Naive thymus-derived CD4-positive, alpha-beta T cell (primary cell): ENCODE measurements at regions not wholly inside any gene's neighbourhood (a gene's known extent, or its start where the extent isn't known, plus 50 kb on each side); places are given as distances from the start of the nearest gene placed in this dataset.

Experiments used
- ATAC-seq: fragments of 150-1000 bp; cut with Tn5 transposase; 2 replicates; pipeline ENCODE4 v1.10.0; 2021; ENCODE audit warnings: mild to moderate bottlenecking, moderate library complexity
- CTCF ChIA-PET: fragments of 350-600 bp; sonication (Branson Sonifier 250); formaldehyde crosslinking; loops from one replicate; lab custom pipeline; 2021; ENCODE audit warnings: antibody characterized with exemption; lab: Charles Lee
- POLR2A ChIA-PET: fragments of 350-600 bp; sonication (Branson Sonifier 250); formaldehyde crosslinking; loops from one replicate; lab custom pipeline; 2021; ENCODE audit warnings: antibody characterized with exemption, inconsistent platforms; lab: Charles Lee
- DNase-seq, 9 donors: peaks; one replicate each; pipeline versions ENCODE4 v3.0.0 to v3.0.0-alpha.2; 2020 to 2022; ENCODE audit warnings: mixed read lengths in 1 of 9
- H3K27ac ChIP-seq: one replicate; pipeline ENCODE4 v1.7.0; 2013; ENCODE audit warnings: mild to moderate bottlenecking, low read depth, low read length, moderate library complexity
- H3K27me3 ChIP-seq, 2 donors: one replicate each; pipeline ENCODE4 v1.7.0; 2013; ENCODE audit warnings: low read length in 2 of 2, mild to moderate bottlenecking in 2 of 2, moderate library complexity in 2 of 2; ENCODE audit not compliant: control insufficient read depth in 2 of 2, insufficient read depth in 2 of 2
- H3K36me3 ChIP-seq, 3 experiments: 1 replicate in 2 of 3; 2 replicates in 1 of 3; pipeline ENCODE4 v1.7.0; 2013; ENCODE audit warnings: low read length in 3 of 3, mild to moderate bottlenecking in 3 of 3, moderate library complexity in 1 of 3; ENCODE audit not compliant: insufficient read depth in 3 of 3, control insufficient read depth in 2 of 3
- H3K4me1 ChIP-seq, 2 donors: one replicate each; pipeline ENCODE4 v1.7.0; 2013; ENCODE audit warnings: low read length in 2 of 2, mild to moderate bottlenecking in 2 of 2, moderate library complexity in 1 of 2; ENCODE audit not compliant: control insufficient read depth in 2 of 2, insufficient read depth in 2 of 2
- H3K4me3 ChIP-seq: 2 replicates; pipeline ENCODE4 v1.7.0; 2013; ENCODE audit warnings: mild to moderate bottlenecking, low read length
- H3K9me3 ChIP-seq, 3 experiments: 1 replicate in 2 of 3; 2 replicates in 1 of 3; pipeline ENCODE4 v1.7.0; 2013; ENCODE audit warnings: low read length in 3 of 3; ENCODE audit not compliant: control insufficient read depth in 2 of 3
- H3K27ac Mint-ChIP-seq, 9 donors: one replicate each; pipeline ENCODE4 v1.8.0; 2020 to 2022; ENCODE audit warnings: mixed read lengths in 9 of 9, mild to moderate bottlenecking in 8 of 9, moderate library complexity in 5 of 9, inconsistent platforms in 2 of 9
- H3K27me3 Mint-ChIP-seq, 5 donors: one replicate each; pipeline ENCODE4 v1.8.0; 2021 to 2022; ENCODE audit warnings: mixed read lengths in 5 of 5, mild to moderate bottlenecking in 1 of 5
- H3K36me3 Mint-ChIP-seq, 5 donors: one replicate each; pipeline ENCODE4 v1.8.0; 2020 to 2022; ENCODE audit warnings: mixed read lengths in 5 of 5, mild to moderate bottlenecking in 3 of 5, inconsistent platforms in 1 of 5
- H3K4me1 Mint-ChIP-seq, 7 donors: one replicate each; pipeline ENCODE4 v1.8.0; 2020 to 2022; ENCODE audit warnings: mixed read lengths in 7 of 7, mild to moderate bottlenecking in 3 of 7, inconsistent platforms in 1 of 7
- H3K4me3 Mint-ChIP-seq, 10 donors: one replicate each; pipeline ENCODE4 v1.8.0; 2020 to 2022; ENCODE audit warnings: mild to moderate bottlenecking in 10 of 10, mixed read lengths in 10 of 10, moderate library complexity in 6 of 10, inconsistent platforms in 2 of 10
- H3K9me3 Mint-ChIP-seq, 11 donors: one replicate each; pipeline ENCODE4 v1.8.0; 2020 to 2022; ENCODE audit warnings: mixed read lengths in 11 of 11, mild to moderate bottlenecking in 4 of 11, inconsistent platforms in 1 of 11, moderate library complexity in 1 of 11
- intact Hi-C, 2 donors: fragments of 100-400 bp; cut with micrococcal nuclease; formaldehyde crosslinking; loops; one replicate each; pipeline ENCODE4 v1.15.1; 2023

DNA sequence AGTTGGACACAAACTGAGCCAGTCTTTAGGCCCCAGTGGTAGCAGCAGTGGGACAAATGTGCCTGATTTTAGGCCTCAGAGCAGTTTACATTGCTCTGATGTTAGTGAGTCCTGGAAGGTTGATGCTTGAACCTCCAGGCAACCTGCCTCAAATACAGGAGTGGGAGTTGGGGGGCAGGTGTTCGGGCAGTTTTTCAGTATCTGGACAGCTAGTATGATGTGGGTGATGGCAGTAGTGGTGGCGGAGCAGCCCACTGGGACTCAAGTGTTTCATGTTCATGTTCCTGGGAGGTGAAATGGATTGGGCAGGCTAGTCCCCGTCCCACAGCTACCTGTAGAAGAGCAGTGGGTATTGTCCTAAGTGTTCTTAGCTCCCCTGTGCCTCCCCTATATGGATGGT lies 857.8 kb downstream of the JRKL start:
- no peaks in the 10 kb centered on the region for H3K4me1 ChIP-seq
- ChIA-PET CTCF (no interaction called here), POLR2A (no interaction called here)
- H3K4me3 Mint-ChIP-seq = no peak overlapping the region
- no peaks in the 10 kb centered on the region for H3K9me3 ChIP-seq
- H3K36me3 ChIP-seq = no peaks in the 10 kb centered on the region
- peaks cover 0 to 32% (median 7%) of the 10 kb centered on the region in 11 donors for H3K9me3 Mint-ChIP-seq
- no peaks in the 10 kb centered on the region for H3K27me3 ChIP-seq
- H3K27ac ChIP-seq = no peak overlapping the region
- H3K27me3 Mint-ChIP-seq = no peaks in the 10 kb centered on the region
- no peak overlapping the region for H3K4me3 ChIP-seq
- no peaks in the 10 kb centered on the region for H3K4me1 Mint-ChIP-seq
- H3K27ac Mint-ChIP-seq = no peak overlapping the region
- DNase-seq = no peak
- intact Hi-C loops = no loop called here
- no peaks in the 10 kb centered on the region for H3K36me3 Mint-ChIP-seq
- ATAC-seq = no peak

DNA sequence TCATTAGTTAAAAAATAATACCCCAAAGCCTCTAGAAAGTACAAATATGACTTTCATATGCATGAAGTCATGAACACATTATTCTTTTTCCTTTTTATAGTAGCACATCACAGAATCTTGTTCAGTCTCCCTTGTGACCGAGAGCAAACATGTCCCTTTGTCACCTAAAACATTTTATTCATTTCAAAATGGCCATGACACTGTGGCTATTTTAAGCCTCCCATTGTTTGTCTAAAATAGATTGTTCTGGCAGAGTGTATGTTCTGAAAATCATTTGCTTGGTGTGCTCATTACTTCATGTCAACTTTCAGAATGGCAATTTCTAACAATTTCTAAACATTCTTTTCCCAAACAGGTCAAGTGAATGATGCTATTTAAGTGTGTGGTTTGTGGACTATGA lies 865.0 kb downstream of the JRKL start:
- no peaks in the 10 kb centered on the region for H3K36me3 Mint-ChIP-seq
- H3K9me3 Mint-ChIP-seq = peaks cover 0 to 6% (median 1%) of the 10 kb centered on the region in 11 donors
- ATAC-seq (no peak), DNase-seq (no peak)
- H3K27ac ChIP-seq = no peak overlapping the region
- no peaks in the 10 kb centered on the region for H3K27me3 Mint-ChIP-seq
- H3K4me3 ChIP-seq = no peak overlapping the region
- intact Hi-C loops = no loop called here
- H3K27ac Mint-ChIP-seq = no peak overlapping the region
- H3K4me1 ChIP-seq = no peaks in the 10 kb centered on the region
- CTCF ChIA-PET = no interaction called here
- no peak overlapping the region for H3K4me3 Mint-ChIP-seq
- no peaks in the 10 kb centered on the region for H3K27me3 ChIP-seq
- H3K36me3 ChIP-seq = no peaks in the 10 kb centered on the region
- POLR2A ChIA-PET = no interaction called here
- no peaks in the 10 kb centered on the region for H3K4me1 Mint-ChIP-seq
- no peaks in the 10 kb centered on the region for H3K9me3 ChIP-seq

DNA sequence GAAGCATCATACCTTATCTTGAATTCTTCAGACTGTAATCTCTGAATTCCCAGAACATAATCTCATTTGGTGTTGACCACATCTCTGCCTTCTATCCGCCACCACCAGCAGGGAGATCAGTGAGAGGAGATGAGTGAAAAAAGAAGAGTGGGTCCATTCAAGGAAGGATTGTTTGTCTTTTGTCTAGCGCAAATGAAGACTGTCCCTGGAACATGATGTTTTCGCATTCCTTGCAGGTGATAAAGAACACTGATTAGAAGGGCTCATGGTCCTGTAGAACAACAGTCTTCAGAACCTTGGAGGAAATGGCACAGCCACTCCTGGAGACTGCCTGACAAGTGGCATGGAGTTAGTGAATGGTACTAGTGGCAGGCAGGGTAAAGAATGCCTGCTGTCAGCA lies 869.6 kb downstream of the JRKL start:
- Mint-ChIP-seq H3K9me3 (peaks cover 0 to 18% (median 0%) of the 10 kb centered on the region in 11 donors), H3K4me3 (no peak overlapping the region), H3K4me1 (no peaks in the 10 kb centered on the region), H3K36me3 (no peaks in the 10 kb centered on the region), H3K27me3 (no peaks in the 10 kb centered on the region), H3K27ac (no peak overlapping the region)
- ChIA-PET POLR2A (no interaction called here), CTCF (no interaction called here)
- H3K4me3 ChIP-seq = no peak overlapping the region
- intact Hi-C loops = no loop called here
- no peaks in the 10 kb centered on the region for H3K9me3 ChIP-seq
- H3K27ac ChIP-seq = no peak overlapping the region
- no peaks in the 10 kb centered on the region for H3K36me3 ChIP-seq
- ATAC-seq = no peak
- H3K4me1 ChIP-seq = no peaks in the 10 kb centered on the region
- H3K27me3 ChIP-seq = no peaks in the 10 kb centered on the region
- no peak for DNase-seq

DNA sequence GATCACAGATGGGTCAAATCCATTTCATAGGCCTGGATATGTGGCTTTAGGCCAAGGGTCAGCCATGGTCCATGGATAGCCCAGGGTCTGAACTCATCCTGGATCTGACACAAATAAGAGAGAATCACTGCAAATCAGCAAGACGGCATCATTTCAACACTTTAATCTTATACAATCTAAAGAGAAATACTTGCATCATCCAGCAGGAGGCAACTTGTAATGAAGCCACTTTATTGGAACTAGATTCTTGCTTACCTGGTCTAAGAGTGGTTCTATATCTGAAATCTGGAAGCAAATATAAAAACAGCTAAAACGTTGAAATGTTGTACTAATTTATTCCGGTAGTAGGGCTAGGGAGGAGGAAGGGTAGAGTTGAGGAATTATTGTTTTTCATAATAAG lies 870.1 kb downstream of the JRKL start:
- Histone ChIP-seq H3K4me3 (no peak overlapping the region), H3K4me1 (no peaks in the 10 kb centered on the region), H3K27me3 (no peaks in the 10 kb centered on the region), H3K36me3 (no peaks in the 10 kb centered on the region), H3K27ac (no peak overlapping the region), H3K9me3 (no peaks in the 10 kb centered on the region)
- Mint-ChIP-seq H3K27ac (no peak overlapping the region), H3K4me1 (no peaks in the 10 kb centered on the region), H3K36me3 (no peaks in the 10 kb centered on the region), H3K4me3 (no peak overlapping the region), H3K9me3 (peaks cover 0 to 18% (median 0%) of the 10 kb centered on the region in 11 donors), H3K27me3 (no peaks in the 10 kb centered on the region)
- DNase-seq = no peak
- ChIA-PET POLR2A (no interaction called here), CTCF (no interaction called here)
- intact Hi-C loops = no loop called here
- no peak for ATAC-seq

DNA sequence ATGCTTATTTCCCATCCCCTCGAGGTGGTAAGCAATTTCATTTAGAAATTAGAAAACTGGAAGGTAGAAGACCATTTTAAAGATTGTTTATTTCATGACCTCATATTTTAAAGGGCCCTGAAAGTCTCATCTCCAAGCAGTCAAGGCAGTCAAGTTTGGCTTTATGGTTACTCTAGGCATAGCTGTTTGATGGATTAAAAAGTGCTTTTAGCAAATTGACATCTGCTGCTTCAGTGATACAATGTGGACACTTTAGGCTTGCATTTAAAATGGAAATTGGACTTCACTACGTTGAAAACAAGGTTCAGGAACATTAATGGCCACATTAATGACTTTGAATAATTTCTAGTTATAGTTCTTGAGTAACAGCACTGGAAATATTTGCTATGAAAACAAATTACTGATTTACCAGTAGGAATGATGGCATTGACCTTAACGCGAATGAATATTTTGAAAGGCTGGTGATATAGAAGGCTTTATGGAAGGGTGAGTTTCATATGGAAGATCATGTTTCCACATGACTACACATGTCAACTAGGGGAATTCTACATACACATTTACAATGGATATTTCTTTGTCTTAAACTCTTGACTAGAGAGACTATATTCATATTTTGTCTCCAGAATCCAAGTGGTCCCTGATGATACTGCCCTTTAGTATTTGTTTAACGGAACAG lies 873.5 kb downstream of the JRKL start:
- DNase-seq (no peak), ATAC-seq (no peak)
- Histone ChIP-seq H3K27me3 (no peaks in the 10 kb centered on the region), H3K4me3 (no peak overlapping the region), H3K9me3 (no peaks in the 10 kb centered on the region), H3K4me1 (no peaks in the 10 kb centered on the region), H3K36me3 (no peaks in the 10 kb centered on the region), H3K27ac (no peak overlapping the region)
- CTCF ChIA-PET = no interaction called here
- H3K4me3 Mint-ChIP-seq = no peak overlapping the region
- POLR2A ChIA-PET = no interaction called here
- H3K27ac Mint-ChIP-seq = no peak overlapping the region
- H3K36me3 Mint-ChIP-seq = no peaks in the 10 kb centered on the region
- H3K27me3 Mint-ChIP-seq = no peaks in the 10 kb centered on the region
- intact Hi-C loops = no loop called here
- H3K4me1 Mint-ChIP-seq = no peaks in the 10 kb centered on the region
- H3K9me3 Mint-ChIP-seq = peaks cover 0 to 24% (median 1%) of the 10 kb centered on the region in 11 donors

DNA sequence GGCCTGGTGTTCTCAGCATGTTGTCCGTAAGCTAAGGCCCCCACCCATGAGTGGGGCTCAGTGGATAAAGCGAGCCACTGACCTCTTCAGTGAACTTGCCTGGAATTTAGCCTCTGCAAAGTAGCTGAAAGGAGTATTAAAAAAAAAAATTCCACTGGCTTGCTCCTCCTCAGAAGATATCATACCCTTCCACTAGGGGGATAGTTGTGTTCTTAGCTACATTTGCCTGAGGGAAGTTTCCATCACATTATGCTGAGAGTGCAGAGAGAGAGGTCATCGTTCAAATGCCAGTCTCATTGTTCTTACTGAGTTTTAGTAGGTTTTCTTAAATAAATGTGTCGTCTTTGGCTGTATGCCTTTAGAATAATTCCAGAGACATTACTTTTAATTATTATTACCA lies 879.7 kb downstream of the JRKL start:
- Mint-ChIP-seq H3K4me1 (no peaks in the 10 kb centered on the region), H3K9me3 (peaks cover 2 to 38% (median 14%) of the 10 kb centered on the region in 11 donors), H3K4me3 (no peak overlapping the region), H3K36me3 (no peaks in the 10 kb centered on the region), H3K27me3 (no peaks in the 10 kb centered on the region), H3K27ac (no peak overlapping the region)
- intact Hi-C loops = no loop called here
- Histone ChIP-seq H3K9me3 (peaks cover 0 to 10% (median 4%) of the 10 kb centered on the region in 3 experiments), H3K36me3 (no peaks in the 10 kb centered on the region), H3K4me1 (no peaks in the 10 kb centered on the region), H3K27me3 (no peaks in the 10 kb centered on the region), H3K27ac (no peak overlapping the region), H3K4me3 (no peak overlapping the region)
- ATAC-seq (no peak), DNase-seq (no peak)
- CTCF ChIA-PET = no interaction called here
- POLR2A ChIA-PET = no interaction called here

DNA sequence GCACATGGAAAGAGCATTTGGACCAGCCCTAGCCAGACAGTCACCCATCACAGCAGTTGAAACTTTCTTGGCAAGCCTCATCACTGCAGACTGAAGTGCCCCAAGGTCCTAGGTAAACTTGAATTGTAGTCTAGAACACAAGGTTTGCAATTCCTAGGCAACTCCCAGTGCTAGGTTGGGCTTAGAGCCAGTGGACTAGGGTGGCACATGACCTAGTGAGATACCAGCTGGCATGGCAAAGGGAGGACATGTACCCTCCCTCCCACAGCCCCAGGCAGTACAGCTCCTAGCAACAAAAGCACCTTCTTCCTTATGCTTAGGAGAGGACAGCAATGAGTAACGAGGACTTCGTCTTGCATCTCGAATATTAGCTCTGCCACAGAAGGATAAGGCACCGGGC lies 889.5 kb downstream of the JRKL start:
- no peaks in the 10 kb centered on the region for H3K27me3 Mint-ChIP-seq
- Histone ChIP-seq H3K4me3 (no peak overlapping the region), H3K36me3 (no peaks in the 10 kb centered on the region), H3K9me3 (peaks cover 0 to 3% (median 0%) of the 10 kb centered on the region in 3 experiments), H3K27ac (no peak overlapping the region), H3K4me1 (no peaks in the 10 kb centered on the region), H3K27me3 (no peaks in the 10 kb centered on the region)
- no peaks in the 10 kb centered on the region for H3K4me1 Mint-ChIP-seq
- POLR2A ChIA-PET = no interaction called here
- no peak overlapping the region for H3K4me3 Mint-ChIP-seq
- H3K36me3 Mint-ChIP-seq = peaks cover 0 to 6% (median 0%) of the 10 kb centered on the region in 5 donors
- intact Hi-C loops = no loop called here
- ATAC-seq (no peak), DNase-seq (no peak)
- no peak overlapping the region for H3K27ac Mint-ChIP-seq
- CTCF ChIA-PET = no interaction called here
- H3K9me3 Mint-ChIP-seq = peaks cover 11 to 58% (median 19%) of the 10 kb centered on the region in 11 donors
